ENCODE measurements at regions not wholly inside any gene's neighbourhood (a gene's known extent, or its start where the extent isn't known, plus 50 kb on each side); places are given as distances from the start of the nearest gene placed in this dataset.

GRCh38 chr19:46911456-46911855 is 50.7 kb downstream of the ARHGAP35 start:
- Mint-ChIP-seq H3K9me3 (no peaks in the 10 kb centered on the region), H3K27ac (no peak overlapping the region), H3K27me3 (ENCODE audit: low read depth) (no peaks in the 10 kb centered on the region), H3K36me3 (ENCODE audit: low read depth) (peaks cover 6% of the 10 kb centered on the region), H3K4me1 (ENCODE audit: low read depth) (peaks cover 23% of the 10 kb centered on the region), H3K4me3 (ENCODE audit: low read depth) (no peak overlapping the region)
- DNase-seq (ENCODE audit: low spot score), result no peak
- intact Hi-C loops (cut with micrococcal nuclease), result loop anchor here (10.0 kb wide), 2 partner anchors 47 to 53 kb away; partner anchors contain the start of gene ARHGAP35

DNA sequence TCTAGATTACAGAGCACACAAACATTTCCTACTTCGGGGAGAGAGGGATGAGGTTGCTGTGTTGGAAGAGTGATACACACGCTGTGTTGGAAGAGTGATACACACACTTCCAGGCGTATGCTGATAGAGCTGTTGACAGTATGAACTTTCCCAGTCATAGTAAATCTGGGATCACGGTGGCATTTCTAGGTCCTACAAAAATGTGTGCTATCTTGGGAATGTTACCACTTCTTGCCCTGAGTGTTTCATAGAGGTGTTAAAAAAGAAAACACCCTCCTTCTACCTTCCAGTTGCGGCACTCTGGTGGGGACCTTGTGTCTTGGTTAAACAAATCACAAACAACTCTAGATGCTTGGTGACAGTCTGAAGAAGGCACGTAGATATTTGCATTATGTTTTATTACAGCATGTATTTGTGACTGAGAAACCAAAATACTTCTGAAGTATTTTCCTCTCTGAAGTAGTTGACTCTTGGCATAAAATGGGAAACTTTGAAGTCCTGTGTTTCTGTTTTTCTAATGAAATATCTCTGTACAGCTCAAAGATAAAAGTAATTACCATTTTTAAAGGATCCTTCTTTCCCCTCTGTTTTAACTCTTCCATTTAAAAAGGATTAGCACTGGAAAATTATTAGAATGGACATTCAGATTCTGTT is 52.5 kb downstream of the ARHGAP35 start:
- no peak for DNase-seq (ENCODE audit: low spot score)
- H3K36me3 Mint-ChIP-seq (ENCODE audit: low read depth), result peaks cover 10% of the 10 kb centered on the region
- intact Hi-C loops (cut with micrococcal nuclease), result loop anchor here (10.0 kb wide), 2 partner anchors 49 to 51 kb away; partner anchors contain the start of gene ARHGAP35
- no peaks in the 10 kb centered on the region for H3K27me3 Mint-ChIP-seq (ENCODE audit: low read depth)
- no peaks in the 10 kb centered on the region for H3K9me3 Mint-ChIP-seq
- H3K4me1 Mint-ChIP-seq (ENCODE audit: low read depth), result peaks cover 34% of the 10 kb centered on the region
- no peak overlapping the region for H3K4me3 Mint-ChIP-seq (ENCODE audit: low read depth)
- no peak overlapping the region for H3K27ac Mint-ChIP-seq

DNA sequence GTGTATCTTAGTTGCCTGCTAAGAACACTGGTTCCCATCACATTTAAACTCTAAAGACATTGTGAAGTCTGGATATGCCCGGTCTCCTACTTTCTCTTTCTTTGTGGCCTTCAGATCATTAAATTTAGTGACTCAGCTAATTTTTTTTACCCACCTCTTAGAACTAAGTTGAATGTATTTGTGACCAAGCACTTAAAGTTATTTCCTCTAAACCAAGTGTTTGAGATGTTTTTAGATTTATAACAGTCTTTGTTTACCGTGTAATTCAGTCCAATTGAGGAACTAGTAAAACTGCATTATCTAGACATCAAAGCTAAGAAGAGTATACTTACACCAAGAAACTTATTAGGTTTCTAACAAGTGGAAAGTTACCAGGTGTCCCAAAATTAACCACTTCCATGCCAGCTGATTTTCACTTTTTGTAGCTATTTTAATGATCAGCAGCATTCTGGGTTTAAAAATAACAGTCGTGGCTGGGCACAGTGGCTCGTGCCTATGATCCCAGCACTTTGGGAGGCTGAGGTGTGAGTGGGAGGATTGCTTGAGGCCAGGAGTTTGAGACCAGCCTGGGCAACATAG is 53.1 kb downstream of the ARHGAP35 start:
- intact Hi-C loops (cut with micrococcal nuclease), result loop anchor here (10.0 kb wide), 2 partner anchors 49 to 51 kb away; partner anchors contain the start of gene ARHGAP35
- DNase-seq (ENCODE audit: low spot score), result no peak
- peaks cover 37% of the 10 kb centered on the region for H3K4me1 Mint-ChIP-seq (ENCODE audit: low read depth)

GRCh38 chr19:46915386-46915785 is 54.6 kb downstream of the ARHGAP35 start:
- Mint-ChIP-seq H3K9me3 (no peaks in the 10 kb centered on the region), H3K27me3 (ENCODE audit: low read depth) (no peaks in the 10 kb centered on the region), H3K27ac (no peak overlapping the region), H3K36me3 (ENCODE audit: low read depth) (peaks cover 28% of the 10 kb centered on the region), H3K4me3 (ENCODE audit: low read depth) (no peak overlapping the region), H3K4me1 (ENCODE audit: low read depth) (peaks cover 39% of the 10 kb centered on the region)
- intact Hi-C loops (cut with micrococcal nuclease), result loop anchor here (10.0 kb wide), 2 partner anchors 49 to 51 kb away; partner anchors contain the start of gene ARHGAP35
- DNase-seq (ENCODE audit: low spot score), result no peak

More for the DNA sequence above, 53.1 kb downstream of the ARHGAP35 start:
- Mint-ChIP-seq H3K4me3 (ENCODE audit: low read depth) (no peak overlapping the region), H3K36me3 (ENCODE audit: low read depth) (peaks cover 16% of the 10 kb centered on the region), H3K27me3 (ENCODE audit: low read depth) (no peaks in the 10 kb centered on the region), H3K9me3 (no peaks in the 10 kb centered on the region), H3K27ac (no peak overlapping the region)

DNA sequence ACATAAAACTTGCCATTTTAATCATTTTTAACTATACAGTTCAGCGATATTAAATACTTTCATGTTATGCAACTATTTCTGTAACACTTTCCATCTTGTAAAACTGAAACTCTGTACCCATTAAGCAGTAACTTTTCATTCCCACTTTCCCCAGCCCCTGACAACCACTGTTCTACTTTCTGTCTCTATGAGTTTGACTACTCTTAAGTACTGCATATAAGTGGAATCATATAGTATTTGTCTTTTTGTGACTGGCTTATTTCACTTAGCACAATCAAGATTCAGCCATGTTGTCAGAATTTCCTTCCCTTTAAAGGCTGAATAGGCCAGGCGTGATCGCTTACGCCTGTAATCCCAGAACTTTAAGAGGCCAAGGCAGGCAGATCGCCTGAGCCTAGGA is 56.2 kb downstream of the ARHGAP35 start:
- H3K4me1 Mint-ChIP-seq (ENCODE audit: low read depth), result peaks cover 33% of the 10 kb centered on the region
- no peak overlapping the region for H3K27ac Mint-ChIP-seq

GRCh38 chr19:46919324-46919723 is 58.5 kb downstream of the ARHGAP35 start:
- H3K27me3 Mint-ChIP-seq (ENCODE audit: low read depth), result no peaks in the 10 kb centered on the region

More for the DNA sequence above, 56.2 kb downstream of the ARHGAP35 start:
- no peak for DNase-seq (ENCODE audit: low spot score)
- H3K4me3 Mint-ChIP-seq (ENCODE audit: low read depth), result no peak overlapping the region
- H3K36me3 Mint-ChIP-seq (ENCODE audit: low read depth), result peaks cover 40% of the 10 kb centered on the region
- no peaks in the 10 kb centered on the region for H3K27me3 Mint-ChIP-seq (ENCODE audit: low read depth)
- intact Hi-C loops (cut with micrococcal nuclease), result loop anchor here (10.0 kb wide), 2 partner anchors 48 to 52 kb away; partner anchors contain the start of gene ARHGAP35
- H3K9me3 Mint-ChIP-seq, result no peaks in the 10 kb centered on the region

DNA sequence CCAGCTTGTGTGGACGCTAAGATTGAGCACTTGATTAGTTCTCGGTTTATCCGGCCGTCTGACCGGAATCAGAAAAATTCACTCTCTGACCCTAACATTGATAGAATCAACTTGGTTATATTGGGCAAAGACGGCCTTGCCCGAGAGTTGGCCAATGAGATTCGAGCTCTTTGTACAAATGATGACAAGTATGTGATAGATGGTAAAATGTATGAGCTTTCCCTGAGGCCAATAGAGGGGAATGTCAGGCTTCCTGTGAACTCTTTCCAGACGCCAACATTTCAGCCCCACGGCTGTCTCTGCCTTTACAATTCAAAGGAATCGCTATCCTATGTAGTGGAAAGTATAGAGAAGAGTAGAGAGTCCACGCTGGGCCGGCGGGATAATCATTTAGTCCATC is 59.6 kb downstream of the ARHGAP35 start:
- H3K27ac Mint-ChIP-seq, result no peak overlapping the region
- H3K4me1 Mint-ChIP-seq (ENCODE audit: low read depth), result peaks cover 34% of the 10 kb centered on the region
- no peak for DNase-seq (ENCODE audit: low spot score)
- no peak overlapping the region for H3K4me3 Mint-ChIP-seq (ENCODE audit: low read depth)
- H3K9me3 Mint-ChIP-seq, result no peaks in the 10 kb centered on the region
- H3K36me3 Mint-ChIP-seq (ENCODE audit: low read depth), result peaks cover 52% of the 10 kb centered on the region
- intact Hi-C loops (cut with micrococcal nuclease), result no loop called here
- H3K27me3 Mint-ChIP-seq (ENCODE audit: low read depth), result no peaks in the 10 kb centered on the region

More at GRCh38 chr19:46919324-46919723, 58.5 kb downstream of the ARHGAP35 start:
- Mint-ChIP-seq H3K9me3 (no peaks in the 10 kb centered on the region), H3K4me1 (ENCODE audit: low read depth) (peaks cover 25% of the 10 kb centered on the region), H3K27ac (no peak overlapping the region), H3K4me3 (ENCODE audit: low read depth) (no peak overlapping the region), H3K36me3 (ENCODE audit: low read depth) (peaks cover 48% of the 10 kb centered on the region)
- intact Hi-C loops (cut with micrococcal nuclease), result loop anchor here (10.0 kb wide), 2 partner anchors 45 to 55 kb away; partner anchors contain the start of gene ARHGAP35
- no peak for DNase-seq (ENCODE audit: low spot score)

DNA sequence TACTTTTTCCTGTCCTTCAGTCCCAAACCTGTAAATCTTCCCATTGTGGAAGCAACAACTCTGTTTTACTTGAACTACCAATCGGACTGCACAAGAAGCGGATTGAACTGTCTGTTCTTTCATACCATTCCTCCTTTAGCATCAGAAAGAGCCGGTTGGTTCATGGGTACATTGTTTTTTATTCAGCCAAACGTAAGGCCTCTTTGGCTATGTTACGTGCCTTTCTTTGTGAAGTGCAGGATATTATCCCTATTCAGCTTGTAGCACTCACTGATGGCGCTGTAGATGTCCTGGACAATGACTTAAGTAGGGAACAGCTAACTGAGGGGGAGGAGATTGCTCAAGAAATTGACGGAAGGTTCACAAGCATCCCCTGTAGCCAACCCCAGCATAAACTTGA is 60.3 kb downstream of the ARHGAP35 start:
- H3K9me3 Mint-ChIP-seq, result no peaks in the 10 kb centered on the region
- intact Hi-C loops (cut with micrococcal nuclease), result no loop called here
- no peak overlapping the region for H3K27ac Mint-ChIP-seq
- no peaks in the 10 kb centered on the region for H3K27me3 Mint-ChIP-seq (ENCODE audit: low read depth)
- peaks cover 39% of the 10 kb centered on the region for H3K4me1 Mint-ChIP-seq (ENCODE audit: low read depth)
- peaks cover 52% of the 10 kb centered on the region for H3K36me3 Mint-ChIP-seq (ENCODE audit: low read depth)
- no peak for DNase-seq (ENCODE audit: low spot score)
- H3K4me3 Mint-ChIP-seq (ENCODE audit: low read depth), result no peak overlapping the region

DNA sequence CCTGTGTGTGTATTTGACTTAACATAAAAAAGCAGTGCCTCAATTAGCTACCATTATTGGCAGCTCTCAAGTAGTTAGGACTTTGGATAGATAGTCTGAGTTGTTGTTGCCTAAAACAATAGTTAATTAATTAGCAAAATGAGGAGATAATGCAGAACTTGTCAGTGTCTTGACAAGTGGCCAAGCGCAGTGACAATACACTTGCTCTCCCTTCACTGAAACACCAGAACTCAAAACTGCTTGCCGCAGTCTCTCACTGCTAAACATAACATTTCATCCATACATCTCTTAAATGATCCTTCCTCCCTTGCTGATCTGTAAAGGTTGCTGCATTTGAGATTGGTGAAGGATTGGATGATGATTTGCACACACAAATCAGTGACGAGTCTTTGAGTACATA is 61.7 kb downstream of the ARHGAP35 start:
- H3K9me3 Mint-ChIP-seq, result no peaks in the 10 kb centered on the region
- peaks cover 52% of the 10 kb centered on the region for H3K36me3 Mint-ChIP-seq (ENCODE audit: low read depth)

DNA sequence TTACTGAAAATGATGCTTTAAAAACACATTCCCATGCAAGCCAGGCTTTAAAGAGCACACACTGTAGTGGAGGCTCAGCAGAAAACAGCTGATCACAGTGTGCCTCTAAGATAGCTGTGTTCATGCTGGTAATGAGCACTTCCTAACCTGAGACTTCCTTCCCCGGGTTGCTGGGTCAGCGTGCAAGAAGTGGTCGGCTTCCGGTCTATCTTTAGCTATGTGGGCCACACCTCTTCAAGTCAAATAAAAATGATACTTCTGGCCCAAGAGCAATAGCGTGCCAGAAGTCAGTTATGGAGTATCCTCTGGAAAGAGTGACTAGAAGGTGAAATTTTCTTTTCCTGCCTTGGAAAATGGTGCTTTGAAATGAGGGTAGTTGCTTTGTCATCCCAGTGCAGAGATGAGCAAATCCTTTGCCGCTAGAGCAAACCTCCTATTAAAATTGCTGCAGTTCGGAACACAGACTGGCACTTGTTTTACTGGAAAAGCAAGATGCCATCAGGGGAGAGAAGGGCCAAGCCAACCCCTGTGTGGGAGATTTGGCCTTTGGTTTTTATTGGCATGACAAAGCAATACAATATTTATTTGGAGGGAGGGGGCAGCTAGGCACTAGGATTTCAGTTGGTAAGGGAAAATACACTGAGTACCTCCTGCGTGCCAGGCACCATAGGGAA is 64.2 kb downstream of the ARHGAP35 start:
- no peak for DNase-seq (ENCODE audit: low spot score)
- H3K4me1 Mint-ChIP-seq (ENCODE audit: low read depth), result peaks cover 26% of the 10 kb centered on the region
- H3K36me3 Mint-ChIP-seq (ENCODE audit: low read depth), result peaks cover 31% of the 10 kb centered on the region
- H3K27me3 Mint-ChIP-seq (ENCODE audit: low read depth), result no peaks in the 10 kb centered on the region
- intact Hi-C loops (cut with micrococcal nuclease), result no loop called here
- peak overlapping the region; percentile 11 for H3K27ac Mint-ChIP-seq
- H3K4me3 Mint-ChIP-seq (ENCODE audit: low read depth), result no peak overlapping the region
- no peaks in the 10 kb centered on the region for H3K9me3 Mint-ChIP-seq

More for the DNA sequence above, 61.7 kb downstream of the ARHGAP35 start:
- Mint-ChIP-seq H3K27ac (no peak overlapping the region), H3K4me3 (ENCODE audit: low read depth) (no peak overlapping the region), H3K4me1 (ENCODE audit: low read depth) (peaks cover 37% of the 10 kb centered on the region), H3K27me3 (ENCODE audit: low read depth) (no peaks in the 10 kb centered on the region)
- no peak for DNase-seq (ENCODE audit: low spot score)
- intact Hi-C loops (cut with micrococcal nuclease), result no loop called here

GRCh38 chr19:46925548-46925950 is 64.8 kb downstream of the ARHGAP35 start:
- peaks cover 27% of the 10 kb centered on the region for H3K36me3 Mint-ChIP-seq (ENCODE audit: low read depth)
- H3K4me3 Mint-ChIP-seq (ENCODE audit: low read depth), result no peak overlapping the region
- H3K9me3 Mint-ChIP-seq, result no peaks in the 10 kb centered on the region
- DNase-seq (ENCODE audit: low spot score), result no peak
- no peak overlapping the region for H3K27ac Mint-ChIP-seq
- intact Hi-C loops (cut with micrococcal nuclease), result no loop called here
- H3K4me1 Mint-ChIP-seq (ENCODE audit: low read depth), result peaks cover 26% of the 10 kb centered on the region
- H3K27me3 Mint-ChIP-seq (ENCODE audit: low read depth), result no peaks in the 10 kb centered on the region

- H3K27me3 Mint-ChIP-seq (ENCODE audit: low read depth), result no peaks in the 10 kb centered on the region
- H3K9me3 Mint-ChIP-seq, result no peaks in the 10 kb centered on the region
- no peak overlapping the region for H3K4me3 Mint-ChIP-seq (ENCODE audit: low read depth)
- peaks cover 18% of the 10 kb centered on the region for H3K36me3 Mint-ChIP-seq (ENCODE audit: low read depth)
- DNase-seq (ENCODE audit: low spot score), result no peak
- peaks cover 30% of the 10 kb centered on the region for H3K4me1 Mint-ChIP-seq (ENCODE audit: low read depth)
- no peak overlapping the region for H3K27ac Mint-ChIP-seq
- intact Hi-C loops (cut with micrococcal nuclease), result no loop called here
Observed at GRCh38 chr19:46926170-46927071, 65.6 kb downstream of the ARHGAP35 start.

Measured in activated T-helper 2 cell treated with anti-CD3 and anti-CD28 coated beads, Interferon-gamma antibody, Interleukin-2, Interleukin-4, amounts not matched to agents 10 μg/mL and 5 μg/mL and 100 μg/mL, durations not matched to agents 14 hours and 24 hours and 36 hours (primary cell).